HCT116 (cell line): ENCODE measurements at regions not wholly inside any gene's neighbourhood (a gene's known extent, or its start where the extent isn't known, plus 50 kb on each side); places are given as distances from the start of the nearest gene placed in this dataset.

Experiments used
- CTCF ChIP-seq, 3 experiments: fragments of 200-600 bp in 1 of 3; sonication (generic) in 1 of 3; IDR thresholded peaks in 2 of 3; conservative IDR thresholded peaks in 1 of 3; 2 replicates each; pipeline ENCODE4 v1.5.1; 2012 to 2017; ENCODE audit warnings: low read depth in 2 of 3, low read length in 2 of 3, antibody characterized with exemption in 1 of 3, borderline replicate concordance in 1 of 3, control low read depth in 1 of 3, mild to moderate bottlenecking in 1 of 3, mixed read lengths in 1 of 3, mixed run types in 1 of 3, moderate library complexity in 1 of 3; ENCODE audit not compliant: insufficient read depth in 1 of 3
- RAD21 ChIP-seq: IDR thresholded peaks from 2 replicates; pipeline ENCODE4 v1.6.1; 2012; ENCODE audit warnings: low read depth, mild to moderate bottlenecking

- TF ChIP-seq CTCF (IDR thresholded peaks at IDR 0.05 in 2 of 3, conservative IDR thresholded peaks at IDR 0.05 in 1 of 3; ENCODE audit: borderline replicate concordance in 1 of 3, insufficient read depth in 1 of 3, low read depth in 2 of 3, low read length in 2 of 3): no peak
- TF ChIP-seq RAD21: no peak
These were observed 244.2 kb downstream of the ANKRD50 start for GRCh38 chr4:124468360-124468759.
